ENCODE measurements at regions not wholly inside any gene's neighbourhood (a gene's known extent, or its start where the extent isn't known, plus 50 kb on each side); places are given as distances from the start of the nearest gene placed in this dataset.

DNA sequence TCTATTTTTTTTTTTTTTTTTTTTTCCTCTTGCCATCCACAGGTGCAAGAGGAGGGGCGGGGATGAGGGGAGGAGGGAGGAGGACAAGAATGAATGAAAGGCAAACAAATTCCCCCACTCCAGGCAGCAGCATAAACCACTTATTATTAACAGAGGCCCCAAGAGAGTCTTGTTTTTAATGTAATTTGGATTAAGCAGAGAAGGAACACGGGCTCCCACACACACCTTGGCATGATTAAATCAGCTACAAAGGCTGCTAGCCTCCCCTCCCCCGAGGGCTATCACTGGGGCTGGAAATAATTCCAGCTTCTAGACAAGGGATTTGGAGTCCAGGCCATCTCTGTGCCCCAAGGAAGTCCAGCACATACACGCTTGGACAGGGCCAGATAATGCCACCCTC, 93.4 kb upstream of the DRD2 start:
- no peak for DNase-seq (ENCODE audit: low read depth)
- TF ChIP-seq MYC (IDR thresholded peaks at IDR 0.05; ENCODE audit: low read depth, low read length), result no peak
- no peak for TF ChIP-seq POLR2A (IDR thresholded peaks at IDR 0.05; ENCODE audit: extremely low read depth, insufficient read length)
- TF ChIP-seq, protein P1, sequence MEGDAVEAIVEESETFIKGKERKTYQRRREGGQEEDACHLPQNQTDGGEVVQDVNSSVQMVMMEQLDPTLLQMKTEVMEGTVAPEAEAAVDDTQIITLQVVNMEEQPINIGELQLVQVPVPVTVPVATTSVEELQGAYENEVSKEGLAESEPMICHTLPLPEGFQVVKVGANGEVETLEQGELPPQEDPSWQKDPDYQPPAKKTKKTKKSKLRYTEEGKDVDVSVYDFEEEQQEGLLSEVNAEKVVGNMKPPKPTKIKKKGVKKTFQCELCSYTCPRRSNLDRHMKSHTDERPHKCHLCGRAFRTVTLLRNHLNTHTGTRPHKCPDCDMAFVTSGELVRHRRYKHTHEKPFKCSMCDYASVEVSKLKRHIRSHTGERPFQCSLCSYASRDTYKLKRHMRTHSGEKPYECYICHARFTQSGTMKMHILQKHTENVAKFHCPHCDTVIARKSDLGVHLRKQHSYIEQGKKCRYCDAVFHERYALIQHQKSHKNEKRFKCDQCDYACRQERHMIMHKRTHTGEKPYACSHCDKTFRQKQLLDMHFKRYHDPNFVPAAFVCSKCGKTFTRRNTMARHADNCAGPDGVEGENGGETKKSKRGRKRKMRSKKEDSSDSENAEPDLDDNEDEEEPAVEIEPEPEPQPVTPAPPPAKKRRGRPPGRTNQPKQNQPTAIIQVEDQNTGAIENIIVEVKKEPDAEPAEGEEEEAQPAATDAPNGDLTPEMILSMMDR (IDR thresholded peaks at IDR 0.05; ENCODE audit: low read depth, low read length), result no peak
- TF ChIP-seq, protein P2, sequence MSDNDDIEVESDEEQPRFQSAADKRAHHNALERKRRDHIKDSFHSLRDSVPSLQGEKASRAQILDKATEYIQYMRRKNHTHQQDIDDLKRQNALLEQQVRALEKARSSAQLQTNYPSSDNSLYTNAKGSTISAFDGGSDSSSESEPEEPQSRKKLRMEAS (IDR thresholded peaks at IDR 0.05; ENCODE audit: low read depth, low read length), result no peak
- no peak overlapping the region for H3K4me3 ChIP-seq (ENCODE audit: low read depth, low read length)

DNA sequence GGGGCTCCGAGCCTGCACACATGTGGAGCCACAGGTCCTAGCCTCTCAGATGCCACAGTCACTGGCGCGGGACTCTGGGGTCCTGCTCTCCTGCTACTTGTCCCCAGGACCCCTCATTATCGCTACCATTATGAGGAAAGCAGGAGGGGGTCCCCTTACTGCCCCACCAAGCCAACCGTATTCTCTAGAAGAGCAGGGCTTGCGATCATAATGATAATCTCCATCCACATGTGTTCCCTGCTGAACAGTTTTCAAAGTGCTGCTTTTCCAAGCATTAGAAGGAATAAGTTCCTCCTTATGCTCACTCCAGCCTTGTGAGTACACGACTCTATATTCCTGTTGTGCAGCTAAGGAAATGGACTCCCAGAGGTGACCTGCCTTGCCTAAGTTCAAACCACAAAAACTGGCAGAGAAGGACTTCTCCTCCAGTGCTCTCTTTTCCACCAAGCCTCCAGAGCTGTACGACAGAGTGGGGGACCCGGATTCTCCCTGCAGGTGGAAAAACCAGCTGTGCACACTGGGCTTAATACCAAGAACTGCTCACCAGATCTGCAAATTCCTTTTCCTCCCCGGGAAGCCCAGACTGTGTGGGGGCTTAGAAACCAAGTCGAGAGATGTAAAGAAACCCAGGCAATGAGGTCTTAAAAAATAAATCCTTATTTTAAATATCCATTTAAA, 92.8 kb upstream of the DRD2 start:
- H3K4me3 ChIP-seq (ENCODE audit: low read depth, low read length), result no peak overlapping the region
- TF ChIP-seq, protein P2 (IDR thresholded peaks at IDR 0.05; ENCODE audit: low read depth, low read length), result no peak
- TF ChIP-seq, protein P1 (IDR thresholded peaks at IDR 0.05; ENCODE audit: low read depth, low read length), result no peak
- TF ChIP-seq MYC (IDR thresholded peaks at IDR 0.05; ENCODE audit: low read depth, low read length), result no peak
- no peak for DNase-seq (ENCODE audit: low read depth)

DNA sequence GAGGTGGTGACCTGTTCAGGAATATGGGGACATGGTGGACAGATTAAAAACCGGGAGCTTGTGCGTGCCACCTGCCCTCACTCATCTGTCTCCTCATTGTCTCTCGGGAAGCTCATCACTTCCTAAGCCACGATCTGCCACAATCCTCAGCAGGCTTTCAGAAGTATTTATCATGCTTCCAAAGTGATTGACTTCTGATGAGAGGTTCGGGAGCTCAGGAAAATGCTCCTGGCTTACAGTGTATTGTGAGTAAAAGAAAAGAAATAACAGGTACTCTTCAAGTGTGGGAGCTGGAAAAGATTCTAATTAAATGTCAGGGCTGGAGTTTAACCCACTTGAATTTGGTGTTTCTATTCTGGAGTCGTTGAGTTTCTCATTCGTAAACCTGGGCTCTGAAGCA, 91.9 kb upstream of the DRD2 start:
- no peak for DNase-seq (ENCODE audit: low read depth)
- no peak for TF ChIP-seq MYC (IDR thresholded peaks at IDR 0.05; ENCODE audit: low read depth, low read length)
- TF ChIP-seq, protein P1 (IDR thresholded peaks at IDR 0.05; ENCODE audit: low read depth, low read length), result no peak
- no peak for TF ChIP-seq POLR2A (IDR thresholded peaks at IDR 0.05; ENCODE audit: extremely low read depth, insufficient read length)
- TF ChIP-seq, protein P2 (IDR thresholded peaks at IDR 0.05; ENCODE audit: low read depth, low read length), result no peak
- no peak overlapping the region for H3K4me3 ChIP-seq (ENCODE audit: low read depth, low read length)

DNA sequence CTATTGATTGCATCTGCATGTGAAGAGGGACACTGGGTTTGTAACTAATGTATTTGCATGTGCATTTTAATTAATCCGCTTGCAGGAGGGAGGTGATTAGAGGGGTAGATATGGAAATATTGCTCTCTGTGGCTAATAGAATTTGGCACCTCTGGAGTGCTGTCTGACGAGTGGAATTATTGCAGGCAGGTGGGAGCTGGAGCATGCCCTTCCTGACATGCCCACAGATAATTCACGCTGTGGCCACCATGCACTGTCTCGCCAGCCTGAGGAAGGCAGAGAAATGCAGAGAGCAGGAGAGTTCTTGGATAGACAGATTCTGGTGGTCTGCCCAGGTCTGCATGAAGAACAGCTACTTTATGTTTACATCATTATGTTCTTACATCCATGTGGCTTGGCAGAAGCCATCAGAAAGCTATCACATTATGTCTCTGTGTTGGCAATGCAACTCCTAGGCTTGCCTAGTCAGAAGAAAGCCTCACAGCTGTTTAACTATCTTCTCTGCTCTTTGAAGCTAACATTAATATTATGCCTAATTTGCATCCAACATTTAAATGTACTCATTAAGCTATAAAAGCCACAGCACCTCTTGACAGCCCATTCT, 89.4 kb upstream of the DRD2 start:
- TF ChIP-seq, protein P2 (IDR thresholded peaks at IDR 0.05; ENCODE audit: low read depth, low read length), result no peak
- TF ChIP-seq POLR2A (IDR thresholded peaks at IDR 0.05; ENCODE audit: extremely low read depth, insufficient read length), result no peak
- TF ChIP-seq MYC (IDR thresholded peaks at IDR 0.05; ENCODE audit: low read depth, low read length), result no peak
- TF ChIP-seq, protein P1 (IDR thresholded peaks at IDR 0.05; ENCODE audit: low read depth, low read length), result no peak
- no peak for DNase-seq (ENCODE audit: low read depth)
- H3K4me3 ChIP-seq (ENCODE audit: low read depth, low read length), result no peak overlapping the region

DNA sequence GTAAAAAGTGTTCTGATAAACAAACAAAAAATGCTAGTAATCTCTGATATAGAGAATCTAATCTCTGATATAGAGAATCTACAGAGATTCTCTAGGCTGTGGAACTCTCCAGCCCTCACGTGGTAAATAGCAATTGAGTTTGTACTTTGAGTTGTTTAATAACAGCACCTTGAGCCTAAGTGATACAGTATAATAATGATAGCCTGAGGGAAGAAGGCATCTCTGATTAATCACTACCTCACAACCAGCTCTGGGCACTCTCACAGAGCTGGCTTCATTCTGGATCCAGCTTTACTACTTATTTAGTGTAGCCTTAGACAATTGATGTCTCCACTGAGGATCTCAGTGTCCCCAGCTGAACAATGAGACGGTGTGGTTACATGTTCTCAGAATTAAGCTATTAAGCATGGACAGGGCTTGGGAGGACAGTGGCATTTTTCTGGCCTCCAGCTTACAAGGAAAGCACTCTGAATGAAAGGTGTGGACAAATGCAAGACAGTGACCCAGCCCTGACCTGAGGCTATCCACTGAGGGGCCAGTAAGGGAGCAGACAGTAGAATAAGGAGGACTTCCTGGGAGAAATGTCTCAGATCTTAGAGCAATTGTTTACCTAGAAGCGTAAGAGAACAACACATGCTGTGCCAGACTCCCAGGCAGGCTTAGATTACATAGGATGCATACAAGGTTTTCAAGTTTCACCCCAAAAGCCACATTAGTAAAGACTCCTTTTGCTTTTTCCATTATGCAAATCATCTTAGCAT, 88.7 kb upstream of the DRD2 start:
- no peak overlapping the region for H3K4me3 ChIP-seq (ENCODE audit: low read depth, low read length)
- TF ChIP-seq, protein P1 (IDR thresholded peaks at IDR 0.05; ENCODE audit: low read depth, low read length), result no peak
- TF ChIP-seq, protein P2 (IDR thresholded peaks at IDR 0.05; ENCODE audit: low read depth, low read length), result no peak
- TF ChIP-seq POLR2A (IDR thresholded peaks at IDR 0.05; ENCODE audit: extremely low read depth, insufficient read length), result no peak
- no peak for TF ChIP-seq MYC (IDR thresholded peaks at IDR 0.05; ENCODE audit: low read depth, low read length)
- DNase-seq (ENCODE audit: low read depth), result no peak

Measured in NB4 (cell line).